Frontal cortex (tissue), 3 donors: ENCODE measurements at regions not wholly inside any gene's neighbourhood (a gene's known extent, or its start where the extent isn't known, plus 50 kb on each side); places are given as distances from the start of the nearest gene placed in this dataset.

Experiments used
- DNase-seq, 2 donors: peaks; one replicate each; pipeline ENCODE4 v3.0.0; 2012; ENCODE audit warnings: low spot score in 2 of 2
- FAIRE-seq: peaks from 2 replicates; lab custom pipeline; 2012; peaks lifted over from hg19 to GRCh38; lab: Jason Lieb, UNC
- donor health status: control.
- donor health status: control.
- donor health status: control.

- FAIRE-seq (no peak), DNase-seq (no peak)
Observed at GRCh38 chr1:2930016-2930815, 91.1 kb upstream of the ACTRT2 start.

GRCh38 chr1:2930913-2931723, 90.1 kb upstream of the ACTRT2 start:
- DNase-seq, result no peak
- no peak for FAIRE-seq

DNA sequence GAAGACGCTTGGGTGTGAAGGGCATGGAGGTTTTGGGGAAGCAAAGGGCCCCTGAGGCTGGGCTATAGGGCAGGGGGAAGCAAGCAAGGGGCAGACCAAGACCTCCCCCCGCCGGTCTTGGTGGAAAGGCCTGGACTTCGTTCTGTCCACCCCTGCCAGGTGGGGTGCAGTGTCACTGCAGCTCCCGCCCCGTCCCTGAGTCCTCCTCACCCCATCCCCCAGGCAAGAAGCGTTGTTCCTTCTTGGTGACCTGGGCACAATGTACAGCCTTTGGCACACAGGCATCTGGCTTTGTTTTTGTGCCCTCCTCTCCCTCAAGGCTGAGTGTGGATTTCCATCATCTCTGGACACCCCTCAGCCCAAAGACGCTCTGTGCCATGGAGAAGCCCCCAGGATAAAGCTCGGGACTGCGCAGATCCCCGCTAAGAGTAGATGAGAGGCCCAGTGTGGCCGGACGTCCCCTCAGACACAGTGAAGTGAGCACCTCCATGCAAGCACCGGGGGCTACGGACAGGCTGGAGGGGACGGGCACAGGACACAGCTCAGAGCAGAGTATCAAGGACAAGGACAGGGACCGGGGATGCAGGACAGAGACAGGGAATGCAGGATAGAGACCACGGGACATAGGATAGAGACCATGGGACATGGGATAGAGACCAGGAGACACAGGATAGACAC, 89.4 kb upstream of the ACTRT2 start:
- DNase-seq, result no peak
- no peak for FAIRE-seq

DNA sequence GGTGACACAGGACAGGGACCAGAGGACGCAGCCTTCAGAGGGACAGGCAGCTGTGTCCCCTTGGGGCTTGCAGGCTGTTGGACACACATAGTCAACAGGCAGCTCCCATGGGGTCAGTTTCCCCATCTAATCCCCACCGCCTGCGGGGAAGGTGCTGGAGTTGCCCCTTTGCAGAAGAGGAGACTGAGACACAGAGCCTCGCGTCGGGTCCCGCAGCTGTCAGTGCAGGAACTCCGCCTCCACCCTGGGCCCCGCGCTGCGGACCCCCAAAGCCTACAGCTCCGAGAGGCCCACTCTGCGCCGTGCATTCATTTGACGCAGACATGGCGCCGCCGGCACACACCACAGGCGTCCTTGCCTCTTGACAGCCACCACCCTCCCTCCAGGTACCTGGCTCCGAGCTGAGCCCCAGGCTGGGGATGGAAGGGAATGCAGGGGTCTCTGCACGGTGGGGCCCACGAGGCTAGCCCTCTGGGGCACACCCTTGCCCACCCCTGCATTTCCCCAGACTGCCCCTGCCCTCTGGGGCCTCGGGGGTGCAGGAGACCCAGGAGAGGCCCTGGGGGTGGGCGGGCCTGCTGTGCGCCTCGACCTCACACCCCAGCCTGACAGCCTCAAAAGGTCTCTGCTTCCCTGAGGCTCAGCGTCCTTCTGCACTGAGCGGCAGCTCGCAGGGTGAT, 88.5 kb upstream of the ACTRT2 start:
- no peak for DNase-seq
- FAIRE-seq, result no peak

DNA sequence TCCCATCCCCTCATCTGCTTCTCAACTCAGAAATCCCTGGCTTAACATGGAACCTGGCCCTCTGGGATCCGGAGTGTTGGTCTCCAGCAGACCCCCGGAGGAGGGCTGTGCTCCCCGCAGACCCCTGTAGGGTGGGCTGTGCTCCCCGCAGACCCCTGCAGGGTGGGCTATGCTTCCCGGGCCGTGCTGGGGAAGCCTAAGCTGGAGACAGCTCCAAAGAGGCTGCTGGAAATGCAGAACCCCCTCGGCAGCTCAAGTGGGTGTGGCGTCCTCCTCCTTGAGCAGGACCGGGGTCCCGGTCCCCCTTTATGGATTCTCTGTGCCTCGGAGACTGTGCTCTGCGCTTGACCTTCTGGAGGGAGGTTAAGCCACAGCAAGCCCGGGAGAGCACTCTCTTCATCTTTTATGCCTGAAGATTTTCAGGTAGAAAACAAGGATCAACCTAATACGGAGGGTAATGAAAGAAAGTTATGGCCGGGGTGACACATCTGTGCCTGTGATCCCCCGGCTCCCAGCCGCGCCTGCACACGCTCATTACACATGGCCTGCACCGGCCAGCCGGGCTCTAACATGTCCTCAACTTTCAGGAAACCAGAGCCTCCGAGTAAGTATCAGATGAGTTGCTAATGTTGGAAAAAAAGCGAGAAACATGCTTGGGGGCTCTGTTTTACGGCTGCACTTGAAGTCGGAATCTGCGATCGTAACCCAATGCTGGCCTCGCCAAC, 87.7 kb upstream of the ACTRT2 start:
- FAIRE-seq (no peak), DNase-seq (no peak)

GRCh38 chr1:2934156-2934540, 87.1 kb upstream of the ACTRT2 start:
- no peak for FAIRE-seq
- DNase-seq, result no peak

DNA sequence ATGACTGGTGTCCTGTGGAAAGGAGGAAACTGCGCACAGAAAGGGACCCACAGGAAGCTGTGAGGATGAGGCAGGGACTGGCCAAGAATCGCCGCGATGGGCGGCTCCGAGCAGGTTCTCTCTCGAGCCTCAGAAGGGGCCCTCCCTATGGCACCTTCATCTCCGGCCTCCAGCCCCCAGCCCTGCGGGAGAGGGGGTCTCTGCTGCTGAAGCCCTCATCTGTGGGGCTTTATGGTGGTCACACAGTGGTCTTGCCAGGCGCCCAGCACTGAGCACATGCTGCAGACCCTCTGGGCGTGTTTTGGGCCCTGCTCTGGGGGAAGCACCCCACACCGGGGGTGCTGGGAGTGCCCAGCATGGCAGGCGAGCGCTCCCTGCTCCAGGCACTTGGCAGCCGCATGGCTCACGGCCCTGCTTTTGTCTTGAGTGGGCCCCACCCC, 86.6 kb upstream of the ACTRT2 start:
- no peak for FAIRE-seq

DNA sequence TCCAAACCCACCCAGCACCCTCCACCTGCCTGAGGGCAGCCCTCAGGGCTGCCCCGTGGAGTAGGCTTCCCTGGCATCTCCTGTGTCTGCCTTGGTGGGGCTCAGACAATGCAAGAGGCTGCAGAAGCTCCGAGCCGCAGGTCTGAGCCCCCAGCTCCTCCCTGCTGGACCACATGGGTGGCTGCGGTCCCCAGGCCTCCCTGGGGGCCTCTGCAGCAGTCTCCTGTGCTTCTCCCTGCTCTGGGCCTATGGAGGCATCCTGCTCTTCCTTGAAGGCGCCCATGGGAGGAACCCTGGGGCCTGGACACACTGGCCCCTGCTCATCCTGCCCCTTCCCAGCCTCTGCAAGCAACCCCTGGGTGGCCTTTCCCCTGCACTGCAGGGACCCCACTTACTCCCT, 86.1 kb upstream of the ACTRT2 start:
- no peak for DNase-seq
- no peak for FAIRE-seq

More for the DNA sequence above, 86.6 kb upstream of the ACTRT2 start:
- no peak for DNase-seq

GRCh38 chr1:2935751-2936390, 85.4 kb upstream of the ACTRT2 start:
- FAIRE-seq (no peak), DNase-seq (no peak)

GRCh38 chr1:2936559-2937515, 84.4 kb upstream of the ACTRT2 start:
- DNase-seq, result no peak
- no peak for FAIRE-seq

GRCh38 chr1:2937805-2938204, 83.5 kb upstream of the ACTRT2 start:
- no peak for DNase-seq
- no peak for FAIRE-seq

DNA sequence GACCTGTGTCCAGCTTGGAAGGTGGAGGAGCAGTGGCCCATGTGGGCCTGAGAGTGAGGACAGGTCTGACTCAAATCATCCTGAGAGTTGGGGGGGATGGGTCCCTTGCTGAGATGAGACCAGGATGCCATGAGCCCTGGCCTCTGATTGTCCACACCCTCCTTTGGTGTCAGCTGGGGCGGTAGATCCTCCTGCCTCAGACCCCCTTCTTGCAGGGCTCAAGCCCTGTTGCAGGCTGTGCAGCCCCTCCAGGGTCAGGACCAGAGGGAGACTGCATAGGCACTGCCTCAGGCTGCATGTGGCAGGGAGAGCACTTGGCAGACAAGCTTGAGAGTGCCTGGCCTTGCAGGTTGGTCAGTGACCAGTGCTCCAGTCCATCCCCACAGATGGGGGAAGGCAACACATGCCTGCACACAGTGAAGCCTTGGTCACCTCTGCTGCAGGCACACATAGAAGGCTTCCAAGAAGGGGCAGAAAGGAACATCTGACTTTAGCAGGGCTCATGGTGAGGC, 82.2 kb upstream of the ACTRT2 start:
- no peak for FAIRE-seq

DNA sequence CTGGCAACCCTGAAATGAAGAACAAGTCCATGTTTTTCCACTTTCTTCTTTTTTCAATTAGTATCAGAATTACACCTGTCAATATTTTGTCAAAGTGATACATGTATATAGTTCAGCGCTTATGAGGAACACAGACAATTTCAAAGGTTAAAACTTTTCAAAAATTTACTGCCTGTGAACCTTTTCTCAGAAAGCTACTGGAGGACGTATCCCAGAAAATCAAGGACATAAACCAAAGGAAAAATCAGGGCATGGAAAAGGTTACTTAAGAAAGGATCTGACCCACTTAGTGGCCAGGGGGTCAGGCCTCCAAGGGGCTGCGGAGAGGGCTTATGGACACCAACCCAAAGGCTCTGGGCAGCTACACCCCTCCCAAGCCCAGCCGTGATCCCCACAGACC, 81.1 kb upstream of the ACTRT2 start:
- FAIRE-seq (no peak), DNase-seq (no peak)

More for the DNA sequence above, 82.2 kb upstream of the ACTRT2 start:
- no peak for DNase-seq

- no peak for DNase-seq
- no peak for FAIRE-seq
Observed at GRCh38 chr1:2941040-2941439, 80.2 kb upstream of the ACTRT2 start.

GRCh38 chr1:2941907-2942306, 79.4 kb upstream of the ACTRT2 start:
- DNase-seq (no peak), FAIRE-seq (no peak)

DNA sequence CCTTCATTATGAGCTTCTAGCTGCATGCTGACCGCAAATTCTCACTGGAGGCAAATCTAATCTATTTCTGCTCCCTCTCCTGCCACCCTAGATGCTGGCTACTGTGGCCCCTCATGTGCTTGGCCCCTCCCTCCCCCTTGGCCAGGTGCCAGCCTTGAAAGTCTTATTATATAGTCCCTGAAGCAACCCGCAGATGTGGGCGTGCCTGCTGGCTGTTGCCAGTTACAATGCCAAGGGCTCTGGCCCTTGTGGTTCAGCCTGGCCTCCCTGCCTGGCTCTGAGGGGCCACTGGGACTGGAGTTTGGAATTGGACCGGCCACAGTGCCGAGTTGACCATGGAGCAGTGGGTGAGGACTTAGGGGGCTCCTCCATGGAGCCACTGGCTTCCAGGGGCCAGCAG, 78.9 kb upstream of the ACTRT2 start:
- no peak for DNase-seq
- FAIRE-seq, result no peak

DNA sequence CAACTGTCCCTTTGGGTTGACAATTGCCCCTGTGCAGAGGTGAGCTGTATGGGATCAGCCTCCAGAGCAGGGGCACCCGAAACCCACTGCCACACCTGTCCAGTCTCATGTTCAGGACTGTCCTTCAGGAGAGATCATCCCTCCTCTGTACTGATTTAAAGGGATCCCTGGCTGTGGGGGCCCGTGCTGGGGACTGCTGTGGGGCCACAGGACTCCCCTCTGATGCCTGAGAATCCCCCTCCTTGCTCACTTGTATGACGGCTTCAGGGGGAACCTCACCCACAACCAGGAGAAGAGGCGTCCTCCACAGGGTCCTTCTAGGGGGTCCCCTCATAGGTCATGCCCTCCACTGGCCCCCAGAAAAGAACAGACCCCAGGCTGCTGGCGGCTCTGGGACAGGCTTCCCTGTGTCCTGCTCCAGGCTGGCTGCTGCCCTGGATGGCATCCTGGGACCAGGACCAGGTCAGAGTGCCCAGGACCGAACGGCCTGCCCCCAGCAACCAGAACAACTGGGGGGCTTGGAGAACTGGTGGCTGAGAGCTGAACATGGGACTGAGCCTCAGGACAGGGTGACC, 77.5 kb upstream of the ACTRT2 start:
- FAIRE-seq (no peak), DNase-seq (no peak)
